GM12874 (cell line): ENCODE measurements at regions not wholly inside any gene's neighbourhood (a gene's known extent, or its start where the extent isn't known, plus 50 kb on each side); places are given as distances from the start of the nearest gene placed in this dataset.

Source experiments
- CTCF ChIP-seq: IDR thresholded peaks from 2 replicates; pipeline ENCODE4 v1.5.1; 2011; ENCODE audit warnings: low read depth, mild to moderate bottlenecking, control low read depth, low read length, moderate library complexity; ENCODE audit not compliant: insufficient read depth

GRCh38 chr4:81930506-81931238, 443.1 kb downstream of the HNRNPD start:
- TF ChIP-seq CTCF, result no peak

GRCh38 chr4:81923140-81923539, 450.7 kb downstream of the HNRNPD start:
- TF ChIP-seq CTCF, result no peak

GRCh38 chr4:81922313-81922712, 450.6 kb upstream of the RASGEF1B start:
- no peak for TF ChIP-seq CTCF

GRCh38 chr4:81921751-81922159, 450.0 kb upstream of the RASGEF1B start:
- no peak for TF ChIP-seq CTCF

GRCh38 chr4:81919810-81920209, 448.1 kb upstream of the RASGEF1B start:
- no peak; the same call in 1 of the 2 replicates for TF ChIP-seq CTCF

- TF ChIP-seq CTCF, result peak; percentile 49
Observed at GRCh38 chr4:81919223-81919622, 447.5 kb upstream of the RASGEF1B start.

GRCh38 chr4:81915430-81915829, 443.7 kb upstream of the RASGEF1B start:
- no peak for TF ChIP-seq CTCF

- no peak for TF ChIP-seq CTCF
Observed at GRCh38 chr4:81914623-81915022, 442.9 kb upstream of the RASGEF1B start.
